ENCODE measurements at regions not wholly inside any gene's neighbourhood (a gene's known extent, or its start where the extent isn't known, plus 50 kb on each side); places are given as distances from the start of the nearest gene placed in this dataset.

DNA sequence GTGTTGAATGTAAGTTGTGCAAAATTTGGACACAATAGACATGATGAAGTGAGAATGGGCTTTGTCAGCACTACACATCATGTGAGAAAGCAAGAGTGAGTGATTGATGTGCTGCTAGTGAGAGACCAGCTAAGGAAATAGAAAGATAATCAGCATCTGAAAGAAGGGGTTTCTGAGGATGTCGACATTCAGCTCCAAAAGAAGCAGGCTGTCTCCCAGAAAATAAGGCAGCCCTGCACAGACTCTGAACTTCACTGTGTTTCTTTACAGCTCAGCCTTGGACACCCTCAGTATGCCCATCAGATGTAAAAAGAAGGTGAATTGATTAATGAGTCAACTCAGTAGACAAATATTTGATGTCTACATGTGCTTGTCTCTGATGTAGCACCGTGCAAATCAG lies 80.8 kb upstream of the ADCY2 start:
- Mint-ChIP-seq H3K4me1 (no peaks in the 10 kb centered on the region), H3K27me3 (no peaks in the 10 kb centered on the region), H3K36me3 (ENCODE audit: low read depth) (no peaks in the 10 kb centered on the region), H3K9me3 (no peaks in the 10 kb centered on the region), H3K4me3 (no peak overlapping the region), H3K27ac (no peak overlapping the region)
- no peak for DNase-seq
- CTCF ChIA-PET: no interaction called here
- POLR2A ChIA-PET: no interaction called here
- TF ChIP-seq, protein P1, sequence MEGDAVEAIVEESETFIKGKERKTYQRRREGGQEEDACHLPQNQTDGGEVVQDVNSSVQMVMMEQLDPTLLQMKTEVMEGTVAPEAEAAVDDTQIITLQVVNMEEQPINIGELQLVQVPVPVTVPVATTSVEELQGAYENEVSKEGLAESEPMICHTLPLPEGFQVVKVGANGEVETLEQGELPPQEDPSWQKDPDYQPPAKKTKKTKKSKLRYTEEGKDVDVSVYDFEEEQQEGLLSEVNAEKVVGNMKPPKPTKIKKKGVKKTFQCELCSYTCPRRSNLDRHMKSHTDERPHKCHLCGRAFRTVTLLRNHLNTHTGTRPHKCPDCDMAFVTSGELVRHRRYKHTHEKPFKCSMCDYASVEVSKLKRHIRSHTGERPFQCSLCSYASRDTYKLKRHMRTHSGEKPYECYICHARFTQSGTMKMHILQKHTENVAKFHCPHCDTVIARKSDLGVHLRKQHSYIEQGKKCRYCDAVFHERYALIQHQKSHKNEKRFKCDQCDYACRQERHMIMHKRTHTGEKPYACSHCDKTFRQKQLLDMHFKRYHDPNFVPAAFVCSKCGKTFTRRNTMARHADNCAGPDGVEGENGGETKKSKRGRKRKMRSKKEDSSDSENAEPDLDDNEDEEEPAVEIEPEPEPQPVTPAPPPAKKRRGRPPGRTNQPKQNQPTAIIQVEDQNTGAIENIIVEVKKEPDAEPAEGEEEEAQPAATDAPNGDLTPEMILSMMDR (IDR thresholded peaks at IDR 0.05): no peak
- intact Hi-C loops (cut with micrococcal nuclease): no loop called here
- ATAC-seq (ENCODE audit: low read depth): no peak

DNA sequence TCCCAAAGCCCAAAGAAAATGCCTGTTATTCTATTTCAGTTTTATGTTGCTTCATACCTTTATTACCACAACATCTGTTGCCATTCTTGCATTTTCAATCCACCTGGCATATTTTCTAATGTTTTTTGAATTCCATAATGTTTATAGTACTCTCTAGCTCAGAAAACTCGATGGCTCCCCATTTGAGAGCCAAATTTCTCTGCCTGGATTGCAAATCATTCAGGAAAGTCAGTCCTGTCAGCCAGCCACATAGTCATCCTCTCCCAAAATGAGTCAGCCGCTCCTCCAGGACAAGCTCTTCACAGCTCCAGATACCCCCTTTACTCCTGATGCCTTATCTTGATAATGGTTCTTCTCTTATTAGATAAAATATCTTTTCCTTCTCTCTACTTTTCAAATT lies 78.2 kb upstream of the ADCY2 start:
- no peak for ATAC-seq (ENCODE audit: low read depth)
- H3K27me3 Mint-ChIP-seq: no peaks in the 10 kb centered on the region
- no peak overlapping the region for H3K27ac Mint-ChIP-seq
- intact Hi-C loops (cut with micrococcal nuclease): no loop called here
- H3K9me3 Mint-ChIP-seq: no peaks in the 10 kb centered on the region
- no peaks in the 10 kb centered on the region for H3K4me1 Mint-ChIP-seq
- POLR2A ChIA-PET: no interaction called here
- TF ChIP-seq, protein P1 (IDR thresholded peaks at IDR 0.05): no peak
- no peaks in the 10 kb centered on the region for H3K36me3 Mint-ChIP-seq (ENCODE audit: low read depth)
- no peak overlapping the region for H3K4me3 Mint-ChIP-seq
- CTCF ChIA-PET: no interaction called here
- DNase-seq: no peak

GRCh38 chr5:7320701-7321301 lies 75.1 kb upstream of the ADCY2 start:
- ChIA-PET CTCF (no interaction called here), POLR2A (no interaction called here)
- no peak overlapping the region for H3K4me3 Mint-ChIP-seq
- no peaks in the 10 kb centered on the region for H3K9me3 Mint-ChIP-seq
- no peaks in the 10 kb centered on the region for H3K27me3 Mint-ChIP-seq
- TF ChIP-seq, protein P1 (IDR thresholded peaks at IDR 0.05): no peak
- DNase-seq (no peak), ATAC-seq (ENCODE audit: low read depth) (no peak)
- H3K27ac Mint-ChIP-seq: no peak overlapping the region
- H3K36me3 Mint-ChIP-seq (ENCODE audit: low read depth): no peaks in the 10 kb centered on the region
- no peaks in the 10 kb centered on the region for H3K4me1 Mint-ChIP-seq
- intact Hi-C loops (cut with micrococcal nuclease): no loop called here

GRCh38 chr5:7321724-7322123 lies 74.2 kb upstream of the ADCY2 start:
- Mint-ChIP-seq H3K27me3 (no peaks in the 10 kb centered on the region), H3K4me3 (no peak overlapping the region), H3K27ac (no peak overlapping the region), H3K36me3 (ENCODE audit: low read depth) (no peaks in the 10 kb centered on the region), H3K9me3 (no peaks in the 10 kb centered on the region), H3K4me1 (no peaks in the 10 kb centered on the region)
- no peak for ATAC-seq (ENCODE audit: low read depth)
- DNase-seq: no peak
- TF ChIP-seq, protein P1 (IDR thresholded peaks at IDR 0.05): no peak
- CTCF ChIA-PET: no interaction called here
- POLR2A ChIA-PET: no interaction called here
- intact Hi-C loops (cut with micrococcal nuclease): no loop called here

GRCh38 chr5:7324919-7325318 lies 71.0 kb upstream of the ADCY2 start:
- H3K4me3 Mint-ChIP-seq: no peak overlapping the region
- no peak for DNase-seq
- H3K27me3 Mint-ChIP-seq: no peaks in the 10 kb centered on the region
- no peaks in the 10 kb centered on the region for H3K9me3 Mint-ChIP-seq
- H3K4me1 Mint-ChIP-seq: no peaks in the 10 kb centered on the region
- POLR2A ChIA-PET: no interaction called here
- CTCF ChIA-PET: no interaction called here
- TF ChIP-seq, protein P1 (IDR thresholded peaks at IDR 0.05): no peak
- no peaks in the 10 kb centered on the region for H3K36me3 Mint-ChIP-seq (ENCODE audit: low read depth)
- intact Hi-C loops (cut with micrococcal nuclease): no loop called here
- H3K27ac Mint-ChIP-seq: no peak overlapping the region
- no peak for ATAC-seq (ENCODE audit: low read depth)
